Stimulated activated CD4-positive, alpha-beta T cell treated with anti-CD3 and anti-CD28 coated beads, Interleukin-12 subunit alpha, Interleukin-12 subunit beta, amount 100 ng/mL, for 4 hours (primary cell): ENCODE measurements at regions not wholly inside any gene's neighbourhood (a gene's known extent, or its start where the extent isn't known, plus 50 kb on each side); places are given as distances from the start of the nearest gene placed in this dataset.

Source experiments
- DNase-seq: peaks from one replicate; pipeline ENCODE4 v3.0.0-alpha.2; 2020

GRCh38 chr4:62865261-62865660 is 1544.0 kb downstream of the TECRL start:
- no peak for DNase-seq

DNA sequence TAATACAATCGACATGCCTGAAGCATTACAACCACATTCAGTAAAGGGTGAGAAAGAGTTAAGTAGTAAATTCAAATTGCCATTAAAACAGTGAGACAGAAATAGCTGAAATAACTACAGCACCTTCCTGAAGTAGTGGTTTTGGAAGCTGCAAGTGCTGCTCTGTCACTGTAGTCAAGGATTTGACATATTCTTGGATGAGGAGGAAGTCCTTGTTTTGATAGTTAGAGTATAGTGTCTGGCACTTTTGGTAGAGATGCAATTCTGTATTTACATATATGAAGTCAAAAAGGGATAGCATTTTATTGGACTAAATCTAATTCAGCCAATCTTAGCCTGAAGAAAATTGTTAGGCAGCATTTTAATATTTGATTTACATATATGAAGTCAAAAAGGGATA is 1559.6 kb downstream of the TECRL start:
- no peak for DNase-seq

DNA sequence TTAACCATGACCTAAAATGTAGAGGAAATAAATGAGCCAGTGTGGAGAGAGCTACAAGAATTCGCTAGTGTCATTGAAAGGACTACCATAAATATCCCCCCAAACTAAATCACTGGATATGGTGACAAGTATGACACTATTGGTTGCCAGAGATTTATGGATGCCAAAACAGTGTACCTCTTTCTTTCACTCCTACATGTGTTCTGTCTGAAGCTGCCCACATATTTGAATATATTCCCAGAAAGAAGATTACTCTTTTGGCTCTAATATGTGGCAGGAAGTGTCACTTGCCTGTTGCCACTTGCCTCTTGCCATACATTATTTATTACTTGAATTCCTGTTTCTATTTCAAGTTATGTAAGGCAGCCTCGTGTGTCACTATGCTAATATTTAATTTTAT is 1573.6 kb downstream of the TECRL start:
- DNase-seq: no peak

GRCh38 chr4:62822306-62822705 is 1586.9 kb downstream of the TECRL start:
- DNase-seq: no peak

DNA sequence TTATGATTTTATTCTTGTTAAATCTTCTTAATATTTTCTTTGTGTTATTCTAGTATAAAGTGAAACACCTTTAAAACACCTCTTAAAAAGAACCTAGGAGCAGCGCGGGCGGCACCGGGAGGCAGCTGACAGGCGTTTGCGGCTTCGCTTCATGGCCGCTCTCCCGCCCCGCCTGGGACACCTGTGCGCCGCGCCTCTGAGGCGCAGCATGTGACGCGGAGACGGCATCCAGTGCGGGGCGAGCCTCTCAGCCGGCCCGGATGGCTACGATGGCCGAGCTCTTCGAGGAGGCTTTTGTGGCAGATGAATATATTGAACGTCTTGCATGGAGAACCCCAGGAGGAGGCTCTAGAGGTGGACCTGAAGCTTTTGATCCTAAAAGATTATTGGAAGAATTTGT is 1592.7 kb downstream of the TECRL start:
- DNase-seq: no peak

DNA sequence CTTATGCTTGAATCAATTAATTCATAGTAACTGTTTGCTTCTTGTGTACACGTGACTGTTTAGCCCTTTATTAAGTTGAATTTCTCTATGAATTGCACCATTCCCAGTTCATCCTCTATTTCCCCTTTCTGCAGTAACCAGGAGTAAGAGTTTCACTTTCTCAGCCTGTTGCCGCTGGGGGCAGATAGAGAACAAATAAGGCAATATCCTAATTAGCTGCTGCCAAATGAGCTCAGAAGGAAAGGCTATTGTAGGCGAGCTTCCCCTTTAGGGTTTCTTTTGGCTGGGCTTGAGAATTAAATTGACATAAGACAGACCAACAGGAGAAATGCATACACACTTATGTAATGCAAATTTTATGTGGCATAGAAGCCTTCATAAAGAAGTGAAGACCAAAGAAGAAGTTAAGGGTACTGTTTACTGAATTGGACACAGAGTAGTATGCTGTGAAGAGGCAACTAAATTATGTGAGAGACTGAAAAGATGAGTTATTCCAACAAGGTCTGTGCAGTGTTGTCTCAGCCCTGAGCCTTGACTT is 1594.7 kb downstream of the TECRL start:
- no peak for DNase-seq

DNA sequence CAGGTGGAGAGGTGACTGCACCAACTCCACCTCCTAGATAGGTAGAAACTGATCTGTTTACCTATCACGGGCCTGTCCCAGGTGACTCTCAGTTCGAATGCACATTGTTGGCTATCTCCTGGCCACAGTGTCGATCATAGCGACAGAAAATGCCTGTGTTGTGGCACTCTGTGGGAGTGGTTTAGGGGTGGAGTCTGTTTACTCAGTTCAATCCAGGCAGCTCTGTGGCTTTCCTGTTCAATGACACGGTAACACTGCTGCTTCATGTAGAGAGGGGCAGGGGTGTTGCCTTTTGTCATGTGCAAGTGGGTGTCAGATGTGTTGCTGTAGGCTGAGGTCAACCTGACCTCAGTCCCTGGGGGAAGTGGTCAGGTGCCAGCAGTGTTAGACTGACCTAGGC is 1602.4 kb downstream of the TECRL start:
- no peak for DNase-seq

DNA sequence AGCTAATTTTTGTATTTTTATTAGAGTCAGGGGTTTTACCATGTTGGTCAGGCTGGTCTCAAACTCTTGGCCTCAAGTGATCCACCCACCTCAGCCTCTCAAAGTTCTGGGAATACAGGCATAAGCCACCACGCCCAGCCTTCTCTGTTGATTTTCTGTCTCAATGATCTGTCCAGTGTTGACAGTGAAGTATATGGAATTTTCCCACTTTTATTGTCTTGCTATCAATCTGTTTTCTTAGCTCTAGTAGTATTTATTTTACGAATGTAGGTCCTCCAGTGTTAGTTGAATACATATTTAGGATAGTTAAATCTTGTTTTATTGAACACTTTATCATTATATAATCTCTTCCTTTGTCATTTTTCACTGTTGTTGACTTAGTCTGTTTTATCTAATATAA is 1603.9 kb downstream of the ADGRL3 start:
- no peak for DNase-seq

GRCh38 chr4:62797221-62797620 is 1597.1 kb downstream of the ADGRL3 start:
- DNase-seq: no peak

GRCh38 chr4:62791386-62791785 is 1591.3 kb downstream of the ADGRL3 start:
- DNase-seq: no peak

GRCh38 chr4:62771983-62772557 is 1571.9 kb downstream of the ADGRL3 start:
- no peak for DNase-seq

- DNase-seq: no peak
These were observed 1540.2 kb downstream of the ADGRL3 start for GRCh38 chr4:62740296-62740695.

DNA sequence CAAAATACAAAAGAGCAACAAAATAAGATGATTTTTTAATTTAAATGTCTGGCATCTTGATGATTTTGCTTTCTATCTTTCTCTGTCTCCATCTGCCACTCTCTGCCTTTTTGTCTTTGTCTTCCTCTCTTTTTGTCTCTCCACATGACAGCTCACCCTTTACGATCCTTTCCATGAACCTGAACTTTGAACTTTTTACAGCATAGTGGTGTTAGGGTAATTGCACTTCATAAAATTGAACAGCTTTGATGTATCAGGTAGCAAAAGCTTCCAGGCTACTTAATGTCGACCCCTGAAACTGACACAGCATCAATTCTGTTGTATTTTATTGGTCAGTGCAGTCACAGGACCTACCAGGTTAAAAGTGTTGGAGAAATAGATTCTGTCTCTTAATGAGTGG is 1517.0 kb downstream of the ADGRL3 start:
- no peak for DNase-seq

DNA sequence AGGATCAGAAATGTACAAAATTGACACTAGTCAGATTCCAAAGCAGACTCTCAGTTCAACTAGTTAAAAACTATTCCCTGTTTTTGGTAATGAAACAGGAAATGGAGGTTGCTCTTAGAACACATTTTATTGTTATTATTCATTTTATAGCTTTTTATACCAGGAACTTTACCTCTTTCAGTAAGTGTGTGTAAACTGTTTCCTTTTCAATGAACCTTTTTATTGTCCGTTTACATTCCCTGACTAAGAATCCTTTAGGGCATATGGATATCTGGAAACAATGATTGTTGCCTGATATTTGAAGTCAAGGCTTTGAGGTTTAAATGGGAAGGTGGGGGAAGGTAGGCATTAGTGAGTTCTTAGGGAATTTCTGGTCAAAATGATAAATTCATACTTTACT is 1511.4 kb downstream of the ADGRL3 start:
- DNase-seq: no peak

DNA sequence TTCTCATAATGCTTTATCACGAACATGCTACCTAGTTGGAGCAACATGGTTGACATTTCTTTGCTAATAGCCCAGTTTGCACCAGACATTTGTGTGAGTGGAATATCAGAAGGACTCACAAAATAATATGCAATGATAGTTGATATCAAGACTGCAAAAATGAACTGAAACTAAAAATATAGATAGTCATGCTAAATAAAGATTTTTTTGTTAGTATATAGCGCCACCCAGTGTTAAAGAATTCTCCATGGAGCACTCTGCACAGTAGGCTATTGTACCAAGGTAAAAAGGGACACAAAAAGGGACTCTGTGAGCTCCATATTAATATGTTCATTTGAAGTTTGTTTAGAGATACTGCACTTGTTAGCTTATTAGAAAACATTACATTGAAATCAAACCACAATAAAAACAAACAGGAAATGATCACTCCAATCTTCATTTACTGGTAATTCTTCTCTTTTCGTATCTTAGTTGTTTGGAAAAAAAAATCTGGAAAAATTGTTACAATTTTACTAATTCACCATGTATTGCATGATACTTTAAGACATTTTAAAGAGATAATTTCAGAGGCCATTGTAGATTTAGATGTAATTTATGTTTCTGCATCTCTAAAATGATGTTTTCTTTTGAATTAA is 1509.6 kb downstream of the ADGRL3 start:
- no peak for DNase-seq

DNA sequence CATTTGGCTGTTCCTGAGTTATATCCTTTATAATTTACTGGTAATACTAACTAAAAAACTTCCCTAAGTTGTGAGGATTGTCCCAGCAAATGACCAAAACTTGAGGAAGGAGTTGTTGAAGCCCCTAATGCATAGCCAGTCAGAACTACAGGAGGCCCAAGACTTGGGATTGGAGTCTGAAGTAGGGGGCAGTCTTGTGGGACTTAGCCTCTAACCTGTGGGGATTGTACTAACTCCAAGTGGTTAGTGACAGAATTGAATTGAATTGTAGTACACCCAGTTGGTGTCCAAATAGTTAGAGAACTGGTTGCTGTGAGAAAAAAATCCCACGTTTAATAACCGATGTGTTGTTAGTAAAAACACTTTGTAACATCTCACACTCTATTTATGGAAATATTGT is 1506.3 kb downstream of the ADGRL3 start:
- DNase-seq: no peak

DNA sequence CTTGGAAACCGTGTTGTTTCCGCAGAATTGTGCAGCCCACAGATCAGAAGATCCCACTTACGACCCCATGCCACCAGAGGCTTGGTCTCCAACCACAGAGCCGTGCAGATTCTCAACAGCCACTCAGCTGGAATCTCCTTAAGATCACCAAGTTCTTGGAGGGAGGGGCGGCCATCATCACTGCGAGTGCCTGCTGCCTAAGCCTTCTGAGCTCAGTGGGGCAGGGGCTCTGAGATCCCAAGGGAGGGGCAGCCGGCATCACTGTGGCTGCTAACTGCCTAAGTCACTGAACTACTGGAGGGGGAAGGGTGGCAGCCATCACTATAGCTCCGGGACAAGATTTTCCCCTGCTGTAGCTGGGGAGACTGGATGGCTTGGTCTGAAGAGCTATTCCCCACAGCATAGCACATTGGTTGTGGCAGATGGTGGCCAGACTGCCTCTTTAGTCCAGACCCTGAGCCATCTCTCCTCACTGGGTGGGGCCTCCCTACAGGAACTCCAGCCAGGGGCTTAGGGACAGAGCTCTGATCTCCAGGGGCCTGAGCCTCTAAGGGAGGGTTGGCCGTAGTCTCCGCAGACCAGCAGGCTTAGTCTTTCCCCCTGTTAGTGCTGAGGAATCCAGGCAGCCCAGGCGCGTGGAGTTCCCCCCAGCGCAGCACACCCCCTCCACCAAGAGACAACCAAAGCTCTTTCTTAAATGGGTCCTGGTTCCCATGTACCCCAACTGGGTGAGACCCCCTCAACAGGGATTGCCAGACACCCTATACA is 1483.9 kb downstream of the ADGRL3 start:
- no peak for DNase-seq

DNA sequence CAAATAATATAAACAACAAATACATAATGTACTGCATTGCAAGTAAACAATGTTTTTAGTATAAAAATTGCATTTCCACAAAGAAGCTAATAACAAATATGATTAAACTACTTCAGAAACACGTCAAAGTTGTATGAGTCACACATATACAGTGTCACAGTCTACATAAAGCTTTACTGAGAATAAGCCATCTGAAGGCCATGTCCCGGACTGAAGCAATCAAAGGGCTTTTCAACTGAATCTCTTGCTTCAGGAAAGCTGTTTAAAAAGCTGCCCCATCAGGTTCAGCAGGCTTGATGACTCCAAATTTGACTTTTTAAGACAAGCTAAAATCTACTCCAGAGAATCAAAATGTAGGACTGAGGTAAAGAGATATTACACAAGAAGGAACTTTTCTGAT is 1476.8 kb downstream of the ADGRL3 start:
- DNase-seq: no peak

DNA sequence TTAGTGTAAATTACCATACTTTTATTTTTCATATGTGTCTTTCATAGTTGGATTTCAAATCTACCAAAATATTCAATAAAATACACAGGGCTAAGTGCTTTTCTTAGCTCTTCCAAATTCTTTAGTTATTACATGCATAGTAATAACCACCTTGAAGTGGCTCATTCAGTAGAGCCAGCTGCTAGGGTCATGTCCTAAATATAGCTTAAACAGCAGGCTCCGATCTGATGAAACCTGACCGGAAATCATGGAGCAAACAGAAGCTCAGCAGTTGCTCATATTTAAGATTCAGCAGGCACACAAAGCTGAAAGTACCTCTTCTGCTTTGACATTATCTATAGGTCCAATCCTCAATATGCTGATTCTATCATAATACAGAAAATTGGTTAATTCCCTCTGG is 1470.4 kb downstream of the ADGRL3 start:
- no peak for DNase-seq

- DNase-seq: no peak
These were observed 1461.7 kb downstream of the ADGRL3 start for GRCh38 chr4:62661821-62662220.

DNA sequence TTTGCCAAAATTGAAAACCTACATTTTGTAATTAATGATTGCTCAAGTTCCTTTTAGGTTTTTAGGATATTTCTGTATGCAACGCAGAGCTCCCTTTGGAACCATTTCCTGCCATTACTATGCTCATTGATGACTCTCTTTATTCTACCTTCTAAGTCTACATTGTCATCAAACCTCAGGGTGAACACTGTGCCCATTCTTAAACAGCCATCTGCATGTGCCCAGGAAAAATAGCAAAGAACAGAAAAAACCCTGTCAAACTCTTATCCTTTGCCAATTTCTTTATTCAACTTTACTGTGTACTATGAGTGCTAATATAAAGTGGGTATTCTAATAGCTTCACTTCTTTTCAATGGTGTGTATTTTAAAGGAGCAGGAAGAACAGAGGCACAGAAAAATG is 1455.9 kb downstream of the ADGRL3 start:
- DNase-seq: no peak

DNA sequence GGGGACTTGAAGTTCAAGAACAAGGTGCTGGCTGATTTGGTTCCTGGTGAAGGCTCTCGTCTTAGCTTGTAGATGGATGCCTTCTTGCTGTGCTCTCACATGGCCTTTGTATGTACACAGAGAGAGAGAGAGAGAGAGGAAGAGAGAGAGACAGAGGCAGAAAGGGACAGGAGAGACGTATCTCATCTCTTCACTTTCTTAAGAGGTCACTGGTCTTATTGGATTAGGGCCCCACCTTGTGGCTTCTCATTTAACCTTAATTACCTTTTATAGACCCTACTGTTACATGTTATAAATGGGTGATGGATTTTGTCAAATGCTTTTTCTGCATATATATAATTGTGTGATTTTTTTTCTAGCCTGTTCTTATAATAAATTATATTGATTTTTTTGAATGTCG is 1444.2 kb downstream of the ADGRL3 start:
- no peak for DNase-seq

DNA sequence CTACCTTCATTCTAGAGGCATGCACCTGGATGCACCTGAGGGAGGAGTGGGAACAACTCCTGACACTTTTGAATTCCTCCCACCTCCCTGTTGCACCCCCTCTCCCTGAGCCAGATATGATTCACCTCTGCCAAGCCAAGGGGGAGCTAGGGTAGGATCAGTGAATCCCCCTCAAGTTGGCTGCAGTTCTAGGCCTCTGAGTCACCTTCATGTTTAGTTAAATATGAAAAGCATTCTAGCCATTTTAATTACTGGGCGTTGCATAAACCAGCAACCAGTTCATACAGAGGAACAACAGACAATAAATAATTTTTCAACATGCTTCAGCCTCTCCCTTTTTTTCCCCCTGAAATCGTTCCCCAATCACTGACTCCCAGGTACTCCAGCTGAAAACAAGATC is 1440.2 kb downstream of the ADGRL3 start:
- no peak for DNase-seq

DNA sequence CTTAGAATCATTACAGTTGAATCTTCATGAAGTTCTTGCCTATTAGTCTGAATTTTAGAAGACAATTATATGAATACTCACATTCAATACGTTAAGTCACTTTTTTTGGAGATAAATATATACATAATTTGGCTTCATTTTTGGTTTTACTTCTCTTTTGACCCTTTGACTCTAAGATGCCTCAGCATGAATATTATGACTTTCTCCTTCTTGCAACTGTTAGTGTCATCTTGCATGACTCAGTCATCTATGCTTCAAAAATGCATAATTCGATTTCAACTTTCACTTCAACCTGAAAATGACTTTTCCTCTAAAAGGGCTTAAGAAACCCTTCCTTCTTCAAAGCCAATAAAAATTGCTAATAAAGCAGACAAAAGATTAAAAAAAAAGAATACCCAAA is 1427.5 kb downstream of the ADGRL3 start:
- DNase-seq: no peak
